ENCODE measurements at regions not wholly inside any gene's neighbourhood (a gene's known extent, or its start where the extent isn't known, plus 50 kb on each side); places are given as distances from the start of the nearest gene placed in this dataset.

DNA sequence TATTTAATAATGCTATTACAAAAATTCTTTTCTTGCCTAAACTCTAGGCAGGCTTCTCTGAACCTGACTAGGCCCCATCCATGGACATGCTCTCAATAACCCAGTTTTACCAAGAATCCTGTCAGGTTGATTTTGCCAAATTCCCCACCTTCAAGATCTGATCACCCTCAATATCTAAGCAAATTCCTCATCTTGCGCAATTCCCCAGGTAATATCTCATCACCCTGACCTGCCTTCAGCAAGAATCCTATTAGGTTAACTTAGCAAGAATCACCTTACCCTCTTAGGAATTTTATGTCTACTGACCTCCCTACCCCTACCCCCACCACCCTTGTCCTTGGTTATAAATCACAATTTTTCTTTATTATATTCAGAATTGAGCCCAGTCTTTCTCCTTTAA, 579.1 kb downstream of the C4orf33 start:
- no peaks in the 10 kb centered on the region for H4K20me1 ChIP-seq (ENCODE audit: insufficient read depth, low read length)
- H4K91ac ChIP-seq (ENCODE audit: insufficient read depth, low read depth, low read length) = no peak overlapping the region
- no peak overlapping the region for H3K4me3 ChIP-seq (ENCODE audit: insufficient read depth, low read depth, low read length)
- no peak overlapping the region for H3K9ac ChIP-seq (ENCODE audit: low read depth, low read length)
- no peak overlapping the region for H2AFZ ChIP-seq (replicated peaks; ENCODE audit: low read length, poor library complexity)
- DNase-seq (no peak), ATAC-seq (ENCODE audit: low read depth) (no peak)
- H3K4me1 ChIP-seq (ENCODE audit: control insufficient read depth, insufficient read depth, low read length) = no peaks in the 10 kb centered on the region
- BruUV-seq (replicated peaks) = no TSS peak
- H3K9me1 ChIP-seq (ENCODE audit: insufficient read depth, low read length) = no peaks in the 10 kb centered on the region
- no peak overlapping the region for H2AK9ac ChIP-seq (replicated peaks; ENCODE audit: low read depth, low read length, poor library complexity)
- H2BK15ac ChIP-seq (ENCODE audit: low read depth, low read length) = no peak overlapping the region
- H3K23ac ChIP-seq (ENCODE audit: low read depth, low read length) = no peak overlapping the region
- no peak overlapping the region for H2BK20ac ChIP-seq (ENCODE audit: low read depth, low read length)
- intact Hi-C loops (cut with micrococcal nuclease) (no loop called here), dilution Hi-C loops (cut with HindIII; ENCODE audit: low sequenced_read_pairs, unreplicated experiment) (no loop called here), in situ Hi-C loops (cut with MboI; ENCODE audit: low sequenced_read_pairs) (no loop called here)
- no peak overlapping the region for H2BK120ac ChIP-seq (ENCODE audit: low read depth, low read length)
- no peak overlapping the region for H2AK5ac ChIP-seq (ENCODE audit: low read depth, low read length)
- POLR2A ChIA-PET (ENCODE audit: unreplicated experiment) = no interaction called here
- no peak overlapping the region for H2BK5ac ChIP-seq (ENCODE audit: low read depth, low read length, poor library complexity, severe bottlenecking)
- no peak overlapping the region for H3K18ac ChIP-seq (ENCODE audit: low read depth, low read length)
- WGBS, 2 experiments (ENCODE audit: extremely low coverage in 2 of 2, insufficient read length in 1 of 2) = no CpG with 5 or more reads among the region's 1 CpG
- H3K79me1 ChIP-seq (ENCODE audit: low read depth in 1 of 2, low read length in 2 of 2) = no peaks in the 10 kb centered on the region
- CTCF ChIA-PET = no interaction called here
- H3K4me2 ChIP-seq (ENCODE audit: low read depth, low read length) = no peak overlapping the region
- H4K5ac ChIP-seq (ENCODE audit: low read depth, low read length) = no peak overlapping the region
- no peaks in the 10 kb centered on the region for H3K27me3 ChIP-seq (ENCODE audit: control insufficient read depth, insufficient read depth, low read length)
- no peaks in the 10 kb centered on the region for H3K36me3 ChIP-seq (ENCODE audit: control insufficient read depth, insufficient read depth, low read length)
- TF ChIP-seq CEBPB (IDR thresholded peaks at IDR 0.05; ENCODE audit: low read depth, low read length) (peak; percentile 71), CHD1 (IDR thresholded peaks at IDR 0.05; ENCODE audit: low read depth, low read length) (no peak), FOS (IDR thresholded peaks at IDR 0.05; ENCODE audit: low read depth, low read length) (no peak), RFX5 (IDR thresholded peaks at IDR 0.05; ENCODE audit: low read depth, low read length) (no peak), POLR2A (IDR thresholded peaks at IDR 0.05; ENCODE audit: low read depth, low read length) (no peak), NFE2L2 (IDR thresholded peaks at IDR 0.05; ENCODE audit: low read depth, low read length) (no peak), MAFK (IDR thresholded peaks at IDR 0.05; ENCODE audit: low read depth, low read length) (no peak)
- TF ChIP-seq, protein P1, sequence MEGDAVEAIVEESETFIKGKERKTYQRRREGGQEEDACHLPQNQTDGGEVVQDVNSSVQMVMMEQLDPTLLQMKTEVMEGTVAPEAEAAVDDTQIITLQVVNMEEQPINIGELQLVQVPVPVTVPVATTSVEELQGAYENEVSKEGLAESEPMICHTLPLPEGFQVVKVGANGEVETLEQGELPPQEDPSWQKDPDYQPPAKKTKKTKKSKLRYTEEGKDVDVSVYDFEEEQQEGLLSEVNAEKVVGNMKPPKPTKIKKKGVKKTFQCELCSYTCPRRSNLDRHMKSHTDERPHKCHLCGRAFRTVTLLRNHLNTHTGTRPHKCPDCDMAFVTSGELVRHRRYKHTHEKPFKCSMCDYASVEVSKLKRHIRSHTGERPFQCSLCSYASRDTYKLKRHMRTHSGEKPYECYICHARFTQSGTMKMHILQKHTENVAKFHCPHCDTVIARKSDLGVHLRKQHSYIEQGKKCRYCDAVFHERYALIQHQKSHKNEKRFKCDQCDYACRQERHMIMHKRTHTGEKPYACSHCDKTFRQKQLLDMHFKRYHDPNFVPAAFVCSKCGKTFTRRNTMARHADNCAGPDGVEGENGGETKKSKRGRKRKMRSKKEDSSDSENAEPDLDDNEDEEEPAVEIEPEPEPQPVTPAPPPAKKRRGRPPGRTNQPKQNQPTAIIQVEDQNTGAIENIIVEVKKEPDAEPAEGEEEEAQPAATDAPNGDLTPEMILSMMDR (conservative IDR thresholded peaks at IDR 0.05; ENCODE audit: low read depth, low read length) = no peak
- no peak overlapping the region for H3K27ac ChIP-seq (ENCODE audit: insufficient read depth, low read length)
- peaks cover 10% of the 10 kb centered on the region; the same call in 1 of the 2 replicates for H3K9me3 ChIP-seq (ENCODE audit: control insufficient read depth, insufficient read depth, low read length)
- H3K4ac ChIP-seq (ENCODE audit: low read depth, low read length) = no peak overlapping the region
- no peak overlapping the region for H3K14ac ChIP-seq (replicated peaks; ENCODE audit: low read depth, low read length)
- H4K8ac ChIP-seq (ENCODE audit: low read depth in 2 of 2, low read length in 2 of 2) = no peak overlapping the region
- H3K56ac ChIP-seq (ENCODE audit: extremely low read depth, insufficient read depth, low read length) = no peak overlapping the region

Measured in IMR-90 (cell line).